ENCODE measurements at regions not wholly inside any gene's neighbourhood (a gene's known extent, or its start where the extent isn't known, plus 50 kb on each side); places are given as distances from the start of the nearest gene placed in this dataset.

DNA sequence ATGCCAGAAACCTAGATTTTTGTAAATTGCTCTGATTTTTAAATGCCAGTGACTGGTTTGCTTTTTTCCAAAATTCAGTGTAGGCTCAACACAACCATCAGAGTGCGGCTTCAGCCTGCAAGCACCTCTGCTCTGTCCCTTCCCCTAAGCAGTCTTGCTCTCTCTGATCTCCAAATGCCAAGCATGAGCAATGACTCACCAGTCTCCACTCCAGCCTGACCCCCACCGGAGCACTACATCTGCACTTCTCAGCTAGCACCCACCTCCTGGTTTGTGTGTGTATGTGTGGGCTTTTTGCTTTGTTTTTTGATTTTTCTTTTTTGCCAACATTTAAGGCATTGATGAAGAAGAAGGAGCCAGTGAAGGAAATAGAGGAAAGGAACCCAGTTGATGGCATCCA, 61.4 kb upstream of the ADRA1B start (continued):
- TF ChIP-seq MGA (IDR thresholded peaks at IDR 0.05) = no peak
- no peak for TF ChIP-seq ZBTB11 (CRISPR knock-in tag; IDR thresholded peaks at IDR 0.05)
- TF ChIP-seq, protein P1, sequence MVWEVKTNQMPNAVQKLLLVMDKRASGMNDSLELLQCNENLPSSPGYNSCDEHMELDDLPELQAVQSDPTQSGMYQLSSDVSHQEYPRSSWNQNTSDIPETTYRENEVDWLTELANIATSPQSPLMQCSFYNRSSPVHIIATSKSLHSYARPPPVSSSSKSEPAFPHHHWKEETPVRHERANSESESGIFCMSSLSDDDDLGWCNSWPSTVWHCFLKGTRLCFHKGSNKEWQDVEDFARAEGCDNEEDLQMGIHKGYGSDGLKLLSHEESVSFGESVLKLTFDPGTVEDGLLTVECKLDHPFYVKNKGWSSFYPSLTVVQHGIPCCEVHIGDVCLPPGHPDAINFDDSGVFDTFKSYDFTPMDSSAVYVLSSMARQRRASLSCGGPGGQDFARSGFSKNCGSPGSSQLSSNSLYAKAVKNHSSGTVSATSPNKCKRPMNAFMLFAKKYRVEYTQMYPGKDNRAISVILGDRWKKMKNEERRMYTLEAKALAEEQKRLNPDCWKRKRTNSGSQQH (CRISPR knock-in tag; IDR thresholded peaks at IDR 0.05) = no peak
- no peak for TF ChIP-seq EWSR1 (IDR thresholded peaks at IDR 0.05; ENCODE audit: borderline replicate concordance, low read depth, partially characterized antibody)
- TF ChIP-seq, protein P2, sequence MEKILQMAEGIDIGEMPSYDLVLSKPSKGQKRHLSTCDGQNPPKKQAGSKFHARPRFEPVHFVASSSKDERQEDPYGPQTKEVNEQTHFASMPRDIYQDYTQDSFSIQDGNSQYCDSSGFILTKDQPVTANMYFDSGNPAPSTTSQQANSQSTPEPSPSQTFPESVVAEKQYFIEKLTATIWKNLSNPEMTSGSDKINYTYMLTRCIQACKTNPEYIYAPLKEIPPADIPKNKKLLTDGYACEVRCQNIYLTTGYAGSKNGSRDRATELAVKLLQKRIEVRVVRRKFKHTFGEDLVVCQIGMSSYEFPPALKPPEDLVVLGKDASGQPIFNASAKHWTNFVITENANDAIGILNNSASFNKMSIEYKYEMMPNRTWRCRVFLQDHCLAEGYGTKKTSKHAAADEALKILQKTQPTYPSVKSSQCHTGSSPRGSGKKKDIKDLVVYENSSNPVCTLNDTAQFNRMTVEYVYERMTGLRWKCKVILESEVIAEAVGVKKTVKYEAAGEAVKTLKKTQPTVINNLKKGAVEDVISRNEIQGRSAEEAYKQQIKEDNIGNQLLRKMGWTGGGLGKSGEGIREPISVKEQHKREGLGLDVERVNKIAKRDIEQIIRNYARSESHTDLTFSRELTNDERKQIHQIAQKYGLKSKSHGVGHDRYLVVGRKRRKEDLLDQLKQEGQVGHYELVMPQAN (IDR thresholded peaks at IDR 0.05; ENCODE audit: borderline replicate concordance) = no peak
- no peak for TF ChIP-seq SAFB2 (IDR thresholded peaks at IDR 0.05; ENCODE audit: borderline replicate concordance, low read depth, low read length, severe bottlenecking)
- no peak for TF ChIP-seq ZNF764 (CRISPR knock-in tag; IDR thresholded peaks at IDR 0.05; ENCODE audit: low read depth)
